NB4 (cell line): ENCODE measurements at regions not wholly inside any gene's neighbourhood (a gene's known extent, or its start where the extent isn't known, plus 50 kb on each side); places are given as distances from the start of the nearest gene placed in this dataset.
"Not testable (repeated sequence)": the region's sequence is repeated elsewhere in the genome, so short reads cannot be mapped to it uniquely, and the experiment has no call there.

ENCODE experiments used
- DNase-seq: peaks from one replicate; pipeline ENCODE4 v3.0.0; 2010; ENCODE audit warnings: low read depth
- H3K4me3 ChIP-seq: one replicate; pipeline ENCODE4 v1.5.1; 2011; ENCODE audit warnings: mild to moderate bottlenecking, low read depth, low read length, moderate library complexity
- CTCF ChIP-seq: IDR thresholded peaks from one replicate; pipeline ENCODE4 v1.5.1; 2012; ENCODE audit warnings: low read depth, low read length
- MAX ChIP-seq: IDR thresholded peaks from 2 replicates; pipeline ENCODE4 v1.6.1; 2011; ENCODE audit warnings: low read depth, low read length
- MYC ChIP-seq: IDR thresholded peaks from 2 replicates; pipeline ENCODE4 v1.6.1; 2011; ENCODE audit warnings: low read depth, low read length
- POLR2A ChIP-seq: IDR thresholded peaks from 2 replicates; pipeline ENCODE4 v1.6.1; 2011; ENCODE audit warnings: mild to moderate bottlenecking; ENCODE audit not compliant: insufficient read length; ENCODE audit errors: extremely low read depth

- no peak overlapping the region for H3K4me3 ChIP-seq
- TF ChIP-seq MYC (no peak), MAX (no peak), CTCF (no peak), POLR2A (no peak)
- DNase-seq, result no peak
Measured at GRCh38 chr11:38339835-38340440, 1741.9 kb upstream of the RAG2 start.

- not testable (repeated sequence) for H3K4me3 ChIP-seq, DNase-seq
Measured at GRCh38 chr11:38338022-38338421, 1740.0 kb upstream of the RAG2 start.

GRCh38 chr11:38332046-38332445 is 1734.0 kb upstream of the RAG2 start:
- no peak for TF ChIP-seq CTCF
- no peak for TF ChIP-seq POLR2A
- TF ChIP-seq MYC, result no peak
- no peak for TF ChIP-seq MAX
- no peak overlapping the region for H3K4me3 ChIP-seq
- DNase-seq, result no peak

GRCh38 chr11:38330578-38330977 is 1732.5 kb upstream of the RAG2 start:
- no peak overlapping the region for H3K4me3 ChIP-seq
- TF ChIP-seq MYC (no peak), MAX (no peak), CTCF (no peak), POLR2A (no peak)
- DNase-seq, result no peak

GRCh38 chr11:38323961-38324761 is 1726.1 kb upstream of the RAG2 start:
- TF ChIP-seq MAX (no peak), CTCF (no peak), POLR2A (no peak), MYC (no peak)
- no peak overlapping the region for H3K4me3 ChIP-seq
- DNase-seq, result peak; percentile 6

- TF ChIP-seq POLR2A (no peak), MYC (no peak), CTCF (no peak), MAX (no peak)
- DNase-seq, result no peak
Measured at GRCh38 chr11:38315151-38315550, 1717.1 kb upstream of the RAG2 start.

More at GRCh38 chr11:38315151-38315550, 1717.1 kb upstream of the RAG2 start:
- H3K4me3 ChIP-seq, result no peak overlapping the region
